ENCODE measurements at regions not wholly inside any gene's neighbourhood (a gene's known extent, or its start where the extent isn't known, plus 50 kb on each side); places are given as distances from the start of the nearest gene placed in this dataset.

GRCh38 chr7:108985037-108985436 lies 415.4 kb downstream of the DNAJB9 start:
- H3K27ac ChIP-seq (replicated peaks): no peak overlapping the region
- no peak for DNase-seq (ENCODE audit: low read depth in 1 of 2, low spot score in 1 of 2)
- H3K27me3 ChIP-seq (ENCODE audit: insufficient read depth, poor library complexity, severe bottlenecking): no peaks in the 10 kb centered on the region
- no peak overlapping the region for H3K4me3 ChIP-seq (replicated peaks; ENCODE audit: insufficient read depth, low read length)
- TF ChIP-seq POLR2AphosphoS5 (IDR thresholded peaks at IDR 0.05; ENCODE audit: low read depth) (no peak), SPI1 (IDR thresholded peaks at IDR 0.05; ENCODE audit: borderline replicate concordance, low read depth) (no peak), CTCF (IDR thresholded peaks at IDR 0.05; ENCODE audit: insufficient read depth, low read length) (no peak), GABPA (IDR thresholded peaks at IDR 0.05; ENCODE audit: low read depth) (no peak), REST (IDR thresholded peaks at IDR 0.05; ENCODE audit: insufficient replicate concordance, low read depth) (no peak)

GRCh38 chr7:108989319-108989718 lies 419.6 kb downstream of the DNAJB9 start:
- DNase-seq (ENCODE audit: low read depth in 1 of 2, low spot score in 1 of 2): no peak
- no peaks in the 10 kb centered on the region for H3K27me3 ChIP-seq (ENCODE audit: insufficient read depth, poor library complexity, severe bottlenecking)
- H3K4me3 ChIP-seq (replicated peaks; ENCODE audit: insufficient read depth, low read length): no peak overlapping the region
- TF ChIP-seq SPI1 (IDR thresholded peaks at IDR 0.05; ENCODE audit: borderline replicate concordance, low read depth): no peak
- no peak for TF ChIP-seq REST (IDR thresholded peaks at IDR 0.05; ENCODE audit: insufficient replicate concordance, low read depth)
- no peak for TF ChIP-seq POLR2AphosphoS5 (IDR thresholded peaks at IDR 0.05; ENCODE audit: low read depth)
- no peak for TF ChIP-seq GABPA (IDR thresholded peaks at IDR 0.05; ENCODE audit: low read depth)
- no peak for TF ChIP-seq CTCF (IDR thresholded peaks at IDR 0.05; ENCODE audit: insufficient read depth, low read length)
- H3K27ac ChIP-seq (replicated peaks): no peak overlapping the region

- DNase-seq (ENCODE audit: low read depth in 1 of 2, low spot score in 1 of 2): no peak
- TF ChIP-seq REST (IDR thresholded peaks at IDR 0.05; ENCODE audit: insufficient replicate concordance, low read depth) (no peak), CTCF (IDR thresholded peaks at IDR 0.05; ENCODE audit: insufficient read depth, low read length) (no peak), POLR2AphosphoS5 (IDR thresholded peaks at IDR 0.05; ENCODE audit: low read depth) (no peak), SPI1 (IDR thresholded peaks at IDR 0.05; ENCODE audit: borderline replicate concordance, low read depth) (no peak), GABPA (IDR thresholded peaks at IDR 0.05; ENCODE audit: low read depth) (no peak)
- Histone ChIP-seq H3K27ac (replicated peaks) (no peak overlapping the region), H3K27me3 (ENCODE audit: insufficient read depth, poor library complexity, severe bottlenecking) (no peaks in the 10 kb centered on the region), H3K4me3 (replicated peaks; ENCODE audit: insufficient read depth, low read length) (no peak overlapping the region)
These were observed 427.8 kb downstream of the DNAJB9 start for GRCh38 chr7:108997480-108997879.

All from HL-60 (cell line).